ENCODE measurements at regions not wholly inside any gene's neighbourhood (a gene's known extent, or its start where the extent isn't known, plus 50 kb on each side); places are given as distances from the start of the nearest gene placed in this dataset.
"Not testable (repeated sequence)": the region's sequence is repeated elsewhere in the genome, so short reads cannot be mapped to it uniquely, and the experiment has no call there.

DNA sequence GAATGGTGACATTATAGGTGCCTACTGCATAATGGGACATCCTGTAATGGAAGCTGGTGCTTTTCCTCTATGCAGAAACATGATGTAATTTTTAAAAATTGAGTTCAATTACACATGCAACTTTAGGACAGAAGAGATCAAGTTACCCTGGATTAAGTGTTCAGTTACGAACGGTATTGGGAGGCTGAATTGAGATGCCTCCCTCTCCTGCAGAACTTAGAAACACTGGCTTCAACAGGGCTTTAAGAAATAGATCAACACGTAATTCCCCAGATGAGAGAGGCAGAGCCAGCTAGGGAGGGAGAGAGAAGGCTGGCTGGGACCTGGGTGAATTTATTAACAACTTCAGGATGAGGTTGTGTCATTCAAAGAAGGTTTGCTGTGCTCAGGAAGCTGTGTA is 232.8 kb downstream of the CDH26 start (continued):
- TF ChIP-seq, protein P1, sequence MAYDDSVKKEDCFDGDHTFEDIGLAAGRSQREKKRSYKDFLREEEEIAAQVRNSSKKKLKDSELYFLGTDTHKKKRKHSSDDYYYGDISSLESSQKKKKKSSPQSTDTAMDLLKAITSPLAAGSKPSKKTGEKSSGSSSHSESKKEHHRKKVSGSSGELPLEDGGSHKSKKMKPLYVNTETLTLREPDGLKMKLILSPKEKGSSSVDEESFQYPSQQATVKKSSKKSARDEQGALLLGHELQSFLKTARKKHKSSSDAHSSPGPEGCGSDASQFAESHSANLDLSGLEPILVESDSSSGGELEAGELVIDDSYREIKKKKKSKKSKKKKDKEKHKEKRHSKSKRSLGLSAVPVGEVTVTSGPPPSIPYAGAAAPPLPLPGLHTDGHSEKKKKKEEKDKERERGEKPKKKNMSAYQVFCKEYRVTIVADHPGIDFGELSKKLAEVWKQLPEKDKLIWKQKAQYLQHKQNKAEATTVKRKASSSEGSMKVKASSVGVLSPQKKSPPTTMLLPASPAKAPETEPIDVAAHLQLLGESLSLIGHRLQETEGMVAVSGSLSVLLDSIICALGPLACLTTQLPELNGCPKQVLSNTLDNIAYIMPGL (CRISPR knock-in tag; IDR thresholded peaks at IDR 0.05; ENCODE audit: borderline replicate concordance): no peak

DNA sequence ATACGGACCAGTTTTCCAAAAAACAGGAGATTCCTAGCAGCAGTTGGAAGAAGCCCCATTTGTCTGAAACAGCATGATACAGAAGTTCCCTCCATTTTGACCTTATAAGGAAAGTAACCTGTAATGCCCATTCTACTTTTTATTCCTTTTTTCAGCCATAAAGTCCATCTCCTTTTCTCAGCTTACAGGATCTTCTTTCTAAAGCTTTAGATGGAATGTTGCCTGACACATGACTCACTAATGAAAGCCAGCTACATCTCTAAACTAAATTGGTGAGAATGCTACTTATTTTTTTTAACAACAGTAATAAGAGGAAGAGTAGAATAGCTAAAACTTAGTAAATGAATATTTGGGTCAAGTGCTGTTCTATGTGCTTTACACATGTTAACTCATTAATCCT is 234.1 kb downstream of the CDH26 start:
- CTCF ChIA-PET: interaction anchor here (0.6 to 2.9 kb wide), 4 partner anchors 19 to 1704 kb away, joined by 3 to 19 read pairs (median 4); no protein-coding TSS in a partner anchor
- ATAC-seq: no peak

DNA sequence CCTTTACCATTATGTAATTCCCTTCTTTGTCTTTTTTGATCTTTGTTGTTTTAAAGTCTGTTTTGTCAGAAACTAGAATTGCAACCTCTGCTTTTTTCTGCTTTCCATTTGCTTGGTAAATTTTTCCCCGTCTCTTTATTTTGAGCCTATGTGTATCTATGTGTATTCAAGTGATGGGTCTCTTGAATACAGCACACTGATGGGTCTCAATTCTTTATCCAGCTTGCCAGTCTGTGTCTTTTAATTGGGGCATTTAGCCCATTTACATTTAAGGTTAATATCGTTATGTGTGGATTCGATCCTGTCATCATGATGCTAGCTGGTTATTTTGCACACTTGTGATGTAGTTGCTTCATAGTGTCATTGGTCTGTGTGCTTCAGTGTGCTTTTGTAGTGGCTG is 240.9 kb downstream of the CDH26 start:
- FAIRE-seq; ATAC-seq; H3K4me2 ChIP-seq; H3K9me3 ChIP-seq; POLR2A ChIA-PET; H3K4me1 ChIP-seq; DNase-seq (ENCODE audit: low read depth in 1 of 2, low spot score in 1 of 2); H3K27ac ChIP-seq; H3K4me3 ChIP-seq: not testable (repeated sequence)
- CTCF ChIA-PET: interaction anchor here (0.5 to 4.6 kb wide), 2 partner anchors 13 to 63 kb away, joined by 3 to 23 read pairs; no protein-coding TSS in a partner anchor
- 0% methylated on average over 3 of the region's 3 CpGs for WGBS (ENCODE audit: missing lambda C conversion rate)

More for the DNA sequence above, 234.1 kb downstream of the CDH26 start:
- DNase-seq (ENCODE audit: low read depth in 1 of 2, low spot score in 1 of 2) (no peak), FAIRE-seq (no peak)
- Histone ChIP-seq H3K4me3 (no peak overlapping the region), H3K4me2 (no peak overlapping the region), H3K27ac (no peak overlapping the region), H3K4me1 (no peaks in the 10 kb centered on the region), H3K9me3 (no peaks in the 10 kb centered on the region)
- 11% methylated on average over 1 of the region's 1 CpG for WGBS (ENCODE audit: missing lambda C conversion rate)
- POLR2A ChIA-PET: no interaction called here
- no peak for TF ChIP-seq GATA3 (IDR thresholded peaks at IDR 0.05; ENCODE audit: borderline replicate concordance)
- no peak for TF ChIP-seq RFX5 (IDR thresholded peaks at IDR 0.05)
- TF ChIP-seq ZC3H11A (IDR thresholded peaks at IDR 0.05): no peak
- TF ChIP-seq HOXB5 (CRISPR knock-in tag; IDR thresholded peaks at IDR 0.05): no peak
- TF ChIP-seq, protein P2, sequence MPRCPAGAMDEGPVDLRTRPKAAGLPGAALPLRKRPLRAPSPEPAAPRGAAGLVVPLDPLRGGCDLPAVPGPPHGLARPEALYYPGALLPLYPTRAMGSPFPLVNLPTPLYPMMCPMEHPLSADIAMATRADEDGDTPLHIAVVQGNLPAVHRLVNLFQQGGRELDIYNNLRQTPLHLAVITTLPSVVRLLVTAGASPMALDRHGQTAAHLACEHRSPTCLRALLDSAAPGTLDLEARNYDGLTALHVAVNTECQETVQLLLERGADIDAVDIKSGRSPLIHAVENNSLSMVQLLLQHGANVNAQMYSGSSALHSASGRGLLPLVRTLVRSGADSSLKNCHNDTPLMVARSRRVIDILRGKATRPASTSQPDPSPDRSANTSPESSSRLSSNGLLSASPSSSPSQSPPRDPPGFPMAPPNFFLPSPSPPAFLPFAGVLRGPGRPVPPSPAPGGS (IDR thresholded peaks at IDR 0.05): no peak
- no peak for TF ChIP-seq SREBF2 (IDR thresholded peaks at IDR 0.05)
- no peak for TF ChIP-seq REST (IDR thresholded peaks at IDR 0.05)
- TF ChIP-seq RARB (CRISPR knock-in tag; IDR thresholded peaks at IDR 0.05): no peak

- WGBS (ENCODE audit: missing lambda C conversion rate): 15% methylated on average over 2 of the region's 2 CpGs
- FAIRE-seq: no peak
- no peak for ATAC-seq
- TF ChIP-seq POLR2A (IDR thresholded peaks at IDR 0.05; ENCODE audit: low read length) (no peak), NFE2L2 (conservative IDR thresholded peaks at IDR 0.05; ENCODE audit: low read length) (no peak), RFX5 (IDR thresholded peaks at IDR 0.05) (no peak), FOSL2 (IDR thresholded peaks at IDR 0.05) (no peak), FOSL2 (CRISPR knock-in tag; IDR thresholded peaks at IDR 0.05) (no peak)
- TF ChIP-seq, protein P3, sequence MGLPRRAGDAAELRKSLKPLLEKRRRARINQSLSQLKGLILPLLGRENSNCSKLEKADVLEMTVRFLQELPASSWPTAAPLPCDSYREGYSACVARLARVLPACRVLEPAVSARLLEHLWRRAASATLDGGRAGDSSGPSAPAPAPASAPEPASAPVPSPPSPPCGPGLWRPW (IDR thresholded peaks at IDR 0.05): no peak
- ChIA-PET CTCF (no interaction called here), POLR2A (no interaction called here)
- Histone ChIP-seq H3K4me3 (no peak overlapping the region), H3K4me2 (no peak overlapping the region), H3K9me3 (no peaks in the 10 kb centered on the region), H3K4me1 (no peaks in the 10 kb centered on the region), H3K27ac (no peak overlapping the region)
- DNase-seq (ENCODE audit: low read depth in 1 of 2, low spot score in 1 of 2): no peak
These were observed 241.6 kb downstream of the CDH26 start for GRCh38 chr20:60199866-60200265.
